Activated naive CD4-positive, alpha-beta T cell treated with anti-CD3 and anti-CD28 coated beads, Interleukin-2, amount 50 U/mL, for 16 hours (primary cell): ENCODE measurements at regions not wholly inside any gene's neighbourhood (a gene's known extent, or its start where the extent isn't known, plus 50 kb on each side); places are given as distances from the start of the nearest gene placed in this dataset.

Source experiments
- DNase-seq: peaks from one replicate; pipeline ENCODE4 v3.0.0-alpha.2; 2020

DNA sequence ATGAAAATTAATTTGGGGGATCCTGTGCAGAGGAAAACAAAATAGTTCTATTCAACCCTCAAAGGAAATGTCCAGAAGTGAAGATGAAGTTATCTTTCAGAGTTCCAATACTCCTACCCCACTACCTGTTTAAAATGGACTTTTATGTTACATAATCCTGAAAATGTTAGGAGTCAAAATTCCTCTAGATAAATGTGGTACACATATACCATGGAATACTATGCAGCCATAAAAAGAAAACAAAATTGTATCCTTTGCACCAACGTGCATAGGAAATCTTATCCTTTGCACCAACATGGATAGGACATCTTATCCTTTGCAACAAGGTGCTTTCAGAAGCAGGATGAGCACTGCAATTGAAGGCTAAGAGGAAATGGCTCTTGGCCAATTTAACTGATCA lies 245.2 kb downstream of the LTN1 start:
- no peak for DNase-seq

DNA sequence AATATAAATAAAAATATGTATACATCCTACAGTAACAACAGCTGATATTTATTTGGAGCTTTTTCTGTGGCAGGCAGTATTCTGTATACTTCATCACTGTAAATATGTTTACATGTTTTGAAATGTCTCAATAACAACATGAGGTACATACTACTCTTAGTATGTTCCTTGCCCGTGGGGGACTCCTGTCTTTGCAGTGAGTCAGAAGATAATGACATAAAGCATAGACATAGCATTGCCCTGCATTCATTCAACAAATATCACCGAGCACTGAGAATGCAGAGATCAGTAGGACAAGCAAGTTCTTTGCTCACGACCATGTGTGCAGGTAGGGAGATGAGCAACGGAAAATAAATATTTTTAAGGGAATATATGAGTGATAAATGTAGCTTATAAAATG lies 246.5 kb downstream of the LTN1 start:
- DNase-seq, result no peak

DNA sequence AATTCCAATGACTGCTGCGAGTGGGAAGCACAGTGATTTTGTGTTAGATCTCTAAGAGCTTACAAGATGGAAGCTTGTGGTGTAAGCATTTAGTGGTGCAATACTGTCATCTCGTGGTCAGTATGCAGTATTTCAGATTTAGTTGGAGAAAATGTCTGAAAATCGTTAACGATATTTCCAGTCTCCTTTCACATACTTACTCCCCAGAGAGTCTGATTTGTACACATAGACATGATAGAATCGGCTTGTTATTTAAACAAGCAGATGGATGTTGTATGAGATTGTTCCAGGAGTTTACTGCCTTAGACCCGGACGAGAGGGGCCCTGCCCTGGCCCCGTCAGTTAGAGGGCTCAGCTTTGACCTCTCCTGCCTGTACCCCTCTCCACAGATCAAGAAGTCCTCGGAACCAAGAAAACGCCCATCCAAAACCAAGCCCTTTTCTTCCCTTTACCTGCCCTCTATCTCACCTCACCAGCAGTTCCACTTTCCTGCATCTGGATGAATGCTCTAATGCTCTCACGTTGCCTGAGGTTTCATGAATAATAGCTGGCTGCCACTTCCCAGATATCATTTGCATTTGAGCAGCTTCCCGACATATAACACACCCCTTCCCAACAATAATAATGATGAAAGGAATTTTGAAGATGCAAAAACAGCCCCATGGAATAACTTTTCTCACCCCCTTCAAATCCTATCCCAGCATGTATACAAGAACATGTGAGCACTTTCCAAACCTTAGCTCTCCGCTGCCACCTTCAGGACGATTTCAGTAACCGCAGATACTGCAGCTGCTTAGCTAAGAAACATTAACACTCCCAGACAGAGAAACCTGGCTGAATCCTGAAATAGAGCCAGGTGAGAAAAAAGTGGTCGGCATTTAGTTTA lies 247.3 kb downstream of the LTN1 start:
- DNase-seq, result peak; percentile 72

DNA sequence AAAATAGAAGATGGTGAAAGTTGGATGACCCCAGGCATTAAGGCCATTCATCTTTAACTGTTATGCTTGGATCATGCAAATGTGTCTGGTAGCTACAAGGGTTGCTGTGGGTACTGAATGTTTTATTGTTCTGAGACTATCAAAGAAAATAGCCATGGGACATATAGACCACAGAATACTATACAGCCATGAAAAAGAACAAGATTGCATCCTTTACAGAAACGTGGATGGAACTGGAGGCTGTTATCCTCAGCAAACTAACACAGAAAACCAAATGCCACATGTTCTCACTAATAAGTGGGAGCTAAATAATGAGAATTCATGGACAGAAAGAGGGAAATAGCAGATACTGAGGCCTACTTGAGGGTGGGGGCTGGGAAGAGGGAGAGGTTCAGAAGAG lies 249.0 kb downstream of the LTN1 start:
- DNase-seq, result no peak

DNA sequence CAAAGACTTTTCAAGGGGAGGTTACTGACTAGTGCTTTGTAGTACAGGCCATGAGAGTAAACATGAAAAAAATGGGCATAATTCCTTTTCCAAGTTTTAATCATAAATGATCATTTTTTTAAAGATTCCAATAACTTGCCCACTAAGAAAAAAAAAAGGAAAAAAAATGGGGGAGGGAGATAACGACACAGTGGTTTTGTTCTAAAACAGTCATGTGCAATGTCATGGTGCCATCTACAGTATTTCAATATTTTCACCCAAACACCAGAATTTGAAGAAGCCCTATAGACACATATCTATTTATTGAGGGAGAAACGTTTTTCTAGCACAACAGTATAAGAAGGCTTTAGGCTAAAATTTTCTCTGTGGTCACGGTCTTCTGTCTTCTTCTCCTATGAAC lies 250.2 kb downstream of the LTN1 start:
- no peak for DNase-seq

DNA sequence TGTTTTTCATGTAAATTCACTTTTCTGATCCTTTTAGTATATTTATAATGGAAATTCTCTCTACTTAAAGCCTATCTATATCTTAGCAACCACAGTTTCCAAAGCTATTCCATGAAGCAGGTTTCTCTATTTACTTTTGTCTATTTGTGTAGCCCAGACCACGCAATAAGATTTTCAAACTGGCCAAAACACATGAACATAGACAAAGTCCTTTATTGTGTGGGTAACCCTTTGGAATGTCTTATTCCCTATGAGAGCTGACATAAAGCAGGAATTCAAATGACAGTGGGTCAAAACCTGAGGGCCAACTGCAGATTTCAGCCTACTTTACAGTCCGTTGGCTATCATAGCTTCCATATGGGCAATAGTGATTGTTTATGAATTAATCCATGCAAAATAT lies 252.6 kb downstream of the LTN1 start:
- no peak for DNase-seq

DNA sequence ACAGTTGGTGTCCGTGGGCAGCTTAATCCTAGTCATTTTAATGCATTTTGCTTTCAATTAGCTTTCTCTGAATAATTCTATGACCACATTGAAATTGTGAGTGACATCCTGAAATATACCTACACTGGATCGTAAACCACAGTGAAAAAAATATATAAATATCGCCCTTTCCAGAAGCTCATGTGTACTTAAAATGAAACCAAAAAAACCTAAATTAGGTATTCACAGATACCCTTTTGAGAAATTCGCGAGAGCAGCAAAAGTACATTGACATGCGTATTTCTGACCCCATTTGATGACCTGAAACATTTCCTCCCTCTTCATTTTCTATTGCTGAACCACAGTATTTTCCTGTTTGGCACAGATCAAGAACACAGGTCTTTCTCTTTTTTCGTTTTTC lies 253.8 kb downstream of the LTN1 start:
- DNase-seq, result no peak

DNA sequence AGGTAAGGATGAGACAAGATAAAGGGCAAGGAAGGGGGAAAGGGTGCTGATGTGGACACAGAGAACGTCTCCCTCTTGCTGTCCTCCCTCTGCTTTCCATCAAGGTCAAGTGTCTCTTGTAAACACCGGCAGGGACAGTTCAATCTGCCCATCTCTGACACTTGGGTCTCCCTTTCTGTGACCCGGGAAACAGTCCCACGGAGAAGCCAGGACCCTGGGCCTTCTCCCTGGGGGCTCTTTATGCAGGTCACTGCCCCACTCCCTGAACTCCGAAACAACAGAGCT lies 254.3 kb downstream of the LTN1 start:
- DNase-seq, result no peak

DNA sequence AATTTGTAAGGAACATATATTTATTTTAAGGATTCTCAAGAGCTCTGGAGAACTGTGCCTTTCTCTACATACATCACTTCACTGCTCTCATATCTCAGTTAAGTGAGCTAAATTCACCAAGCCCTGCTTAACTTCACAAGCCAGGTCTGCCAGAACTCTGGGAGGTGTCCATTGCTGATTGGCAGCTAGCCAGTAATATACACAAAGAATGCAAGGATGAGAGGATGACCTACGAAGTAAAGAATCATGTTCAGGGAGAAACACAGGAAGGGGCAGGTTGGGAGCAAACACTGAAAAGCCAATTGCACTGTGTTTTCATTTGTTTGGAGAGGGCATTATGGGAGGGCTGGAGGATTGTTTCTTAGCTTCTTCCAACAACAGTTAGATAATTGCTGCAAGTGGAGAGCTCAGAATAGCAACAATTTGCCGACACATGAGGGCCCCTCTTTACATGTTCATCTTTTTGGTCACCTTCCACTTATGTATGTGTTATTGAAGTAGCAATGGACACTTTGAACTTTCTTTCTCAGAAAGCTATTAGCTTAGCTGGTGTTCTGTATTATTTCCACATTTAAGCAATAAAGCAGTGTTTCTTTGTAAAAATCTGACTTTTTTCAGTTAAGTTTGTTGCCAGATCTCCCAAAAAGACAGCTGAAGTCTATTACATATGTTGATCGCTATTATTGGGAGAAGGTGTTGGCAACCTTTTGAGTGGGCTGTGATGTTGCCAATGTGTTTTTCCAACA lies 254.8 kb downstream of the LTN1 start:
- DNase-seq, result no peak

DNA sequence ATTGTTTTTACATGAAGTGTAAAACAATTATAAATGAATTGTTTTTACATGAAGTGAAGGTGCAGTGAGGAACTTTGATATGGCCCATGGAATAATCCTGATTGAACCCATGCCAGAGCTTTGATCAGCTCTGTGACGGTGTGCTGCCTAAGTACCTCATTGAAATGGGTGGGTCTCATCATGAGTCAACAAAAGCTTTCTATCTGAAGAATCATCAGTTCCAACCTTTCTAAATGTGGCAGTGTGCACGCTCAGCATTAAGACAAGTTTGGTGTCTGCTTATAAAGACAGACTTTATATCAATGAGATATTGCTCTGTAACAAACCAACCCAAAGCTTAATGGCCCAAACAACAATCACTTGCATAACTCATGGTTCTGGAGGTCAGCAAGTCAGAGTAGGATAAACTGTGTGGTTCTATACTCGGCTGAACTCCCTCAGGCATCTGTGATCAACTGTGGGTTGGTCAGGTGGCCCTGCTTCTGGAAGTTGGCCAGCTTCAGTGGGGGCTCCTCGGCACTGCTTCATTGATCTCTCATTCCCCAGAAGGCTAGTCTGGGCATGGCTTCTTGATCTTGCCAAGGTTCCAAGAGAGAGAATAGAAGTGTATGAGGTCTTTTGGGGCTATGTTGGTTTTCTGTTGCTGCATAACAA lies 258.0 kb downstream of the LTN1 start:
- DNase-seq, result no peak

DNA sequence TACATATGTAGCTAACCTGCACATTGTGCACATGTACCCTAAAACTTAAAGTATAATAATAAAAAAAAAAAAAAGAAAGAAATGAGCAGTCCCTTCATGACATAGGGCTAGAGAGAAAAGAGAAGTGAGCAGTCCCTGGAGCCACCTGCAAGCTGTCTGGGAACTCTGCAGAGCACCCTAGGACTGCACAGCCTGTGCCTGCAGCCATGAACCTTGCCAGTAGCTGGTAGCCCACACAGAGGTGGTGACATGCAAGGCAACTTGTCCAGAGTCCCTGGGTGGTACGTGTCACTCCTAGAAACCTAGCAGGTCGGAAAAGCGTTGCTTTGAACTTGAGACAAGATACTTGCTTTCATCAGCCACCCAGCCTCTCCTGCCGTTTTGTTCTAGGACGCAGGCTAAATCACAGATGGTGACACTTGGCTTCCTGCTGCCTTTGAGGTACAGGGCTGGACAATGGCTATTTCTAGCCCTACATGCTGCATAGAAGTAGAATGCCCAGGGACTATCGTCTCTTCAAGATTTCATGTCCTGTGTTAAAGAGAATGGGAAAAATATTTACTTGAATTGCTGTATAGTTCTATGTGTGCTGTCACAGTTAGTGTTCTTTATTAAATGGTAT lies 260.9 kb downstream of the LTN1 start:
- no peak for DNase-seq

DNA sequence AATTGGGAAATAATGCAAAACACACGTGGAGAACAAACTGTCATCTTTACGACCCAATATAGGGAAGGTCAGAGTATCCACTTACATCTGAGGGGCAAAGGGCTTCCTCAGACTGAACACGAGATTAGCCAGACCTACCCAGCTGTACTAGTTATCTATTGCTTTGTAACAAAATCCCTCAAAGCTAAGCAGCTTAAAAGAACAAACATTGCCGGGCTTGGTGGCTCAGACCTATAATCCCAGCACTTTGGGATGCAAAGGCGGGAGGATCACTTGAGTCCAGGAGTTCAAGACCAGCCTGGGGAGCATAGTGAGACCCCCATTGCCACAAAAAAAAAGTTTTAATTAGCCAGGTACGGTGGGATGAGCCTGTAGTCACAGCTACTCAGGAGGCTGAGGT lies 262.8 kb downstream of the LTN1 start:
- no peak for DNase-seq

DNA sequence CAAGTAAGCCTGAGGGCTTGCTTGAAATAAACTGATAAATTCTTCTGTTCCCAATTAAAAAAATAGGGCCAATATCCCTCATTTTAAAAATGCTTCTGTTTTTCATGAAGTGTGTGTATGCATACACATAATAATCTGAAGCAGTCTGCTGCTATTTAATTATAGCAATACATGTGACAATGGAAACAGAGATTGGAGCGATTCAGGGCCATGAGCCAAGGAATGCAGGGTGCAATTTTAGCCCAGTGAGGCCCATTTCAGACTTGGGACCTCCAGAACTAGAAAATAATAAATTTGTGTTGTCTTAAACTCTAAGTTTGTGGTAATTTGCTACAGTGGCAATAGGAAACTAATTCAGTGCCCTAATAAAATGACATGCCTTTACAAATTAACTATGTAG lies 264.9 kb downstream of the LTN1 start:
- DNase-seq, result no peak

DNA sequence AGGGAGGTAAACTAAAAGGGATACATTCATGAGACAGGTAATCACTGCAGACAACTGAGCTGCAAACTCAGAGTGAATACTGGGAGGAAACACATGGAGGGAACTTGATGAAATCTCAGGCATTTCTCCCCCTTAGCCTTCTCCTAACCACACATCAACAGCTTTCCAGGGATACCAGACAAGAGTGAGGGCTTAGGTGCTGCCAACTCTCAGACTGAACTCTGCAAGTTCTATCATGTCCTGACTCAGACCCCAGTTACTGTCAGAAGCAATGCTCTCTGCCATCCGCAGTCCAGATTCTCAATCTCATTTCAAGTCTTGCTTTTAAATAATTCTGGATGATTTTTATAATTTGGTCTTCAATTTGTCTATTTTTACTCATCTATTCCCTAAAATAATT lies 267.3 kb downstream of the LTN1 start:
- DNase-seq, result no peak

DNA sequence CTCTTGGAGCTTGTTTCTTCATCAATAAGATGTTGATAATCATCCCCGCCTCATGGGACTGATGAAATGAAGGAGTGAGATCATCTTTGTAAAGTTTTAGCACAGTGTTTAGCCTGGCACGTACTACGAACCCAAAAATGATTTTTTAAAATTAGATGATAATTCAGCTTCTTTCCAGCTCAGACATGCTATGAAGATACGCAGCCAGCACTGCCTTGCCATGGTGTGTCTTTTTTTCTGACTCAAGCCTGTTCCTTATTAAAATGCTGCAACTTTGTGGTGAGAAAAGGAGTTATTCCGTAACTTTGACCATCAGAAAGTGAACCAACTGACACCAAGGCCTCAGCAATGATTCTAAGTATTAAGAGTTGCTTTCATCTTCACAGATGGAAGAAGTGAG lies 269.0 kb downstream of the LTN1 start:
- no peak for DNase-seq

DNA sequence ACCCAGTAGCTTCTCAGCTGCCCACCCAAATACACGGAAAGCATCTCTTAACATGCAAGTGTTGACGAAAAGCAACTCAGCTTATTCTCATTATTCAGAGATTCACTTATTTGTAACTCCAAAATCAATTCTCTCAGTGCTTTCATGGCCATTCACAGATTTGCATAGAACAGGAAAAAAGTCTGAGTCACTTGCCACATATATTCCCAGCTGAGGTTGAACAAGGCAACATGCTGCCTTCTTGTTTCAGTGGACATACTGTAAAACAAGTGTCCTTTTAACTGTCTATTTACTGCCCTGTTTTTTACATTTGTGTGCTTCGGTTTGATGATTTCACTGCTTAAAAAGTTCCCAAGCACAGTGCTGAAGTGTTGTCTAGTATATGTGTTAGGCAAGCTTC lies 273.0 kb downstream of the LTN1 start:
- DNase-seq, result no peak

DNA sequence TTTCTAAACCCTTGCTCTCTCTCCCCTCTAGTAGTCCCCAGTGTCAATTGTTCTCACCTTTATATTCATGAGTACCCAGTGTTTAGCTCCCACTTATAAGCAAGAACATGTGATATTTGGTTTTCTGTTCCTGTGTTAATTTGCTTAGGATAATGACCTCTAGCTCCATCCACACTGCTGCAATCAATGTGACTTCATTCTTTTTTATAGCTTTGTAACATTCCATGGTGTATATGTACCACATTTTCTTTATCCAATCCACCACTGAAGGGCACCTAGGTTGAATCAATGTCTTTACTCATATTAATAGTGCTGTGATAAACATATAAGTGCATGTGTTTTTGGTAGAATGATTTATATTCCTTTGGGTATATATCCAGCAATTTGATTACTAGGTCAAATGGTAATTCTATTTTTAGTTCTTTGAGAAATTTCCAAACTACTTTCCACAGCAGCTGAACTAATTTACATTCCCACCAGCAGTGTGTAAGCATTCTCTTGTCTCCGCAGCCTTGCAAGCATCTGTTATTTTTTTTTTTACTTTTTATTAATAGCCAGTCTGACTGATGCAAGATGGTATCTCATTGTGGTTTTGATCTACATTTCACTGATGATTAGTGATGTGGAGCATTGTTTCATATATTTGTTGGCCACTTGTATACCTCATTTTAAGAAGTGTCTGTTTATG lies 277.8 kb downstream of the LTN1 start:
- no peak for DNase-seq

DNA sequence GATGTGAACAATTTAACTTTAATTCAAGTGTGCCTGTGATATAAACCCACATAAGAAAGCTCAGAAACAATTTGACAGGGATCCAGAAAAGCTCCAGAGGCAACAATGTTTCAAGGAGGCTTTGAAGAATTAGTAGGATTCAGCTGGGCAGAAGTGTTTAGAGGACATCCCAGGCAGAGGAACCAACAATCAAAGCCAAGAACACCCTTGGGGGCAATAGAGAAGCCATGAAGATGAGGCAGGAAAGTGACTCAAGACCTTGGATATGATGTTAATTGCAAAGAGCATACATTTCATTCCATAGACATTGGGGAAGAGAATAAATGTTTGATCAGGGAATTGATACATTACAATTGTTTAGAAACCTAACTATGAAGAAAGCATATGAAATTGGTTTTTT lies 280.3 kb downstream of the LTN1 start:
- no peak for DNase-seq

DNA sequence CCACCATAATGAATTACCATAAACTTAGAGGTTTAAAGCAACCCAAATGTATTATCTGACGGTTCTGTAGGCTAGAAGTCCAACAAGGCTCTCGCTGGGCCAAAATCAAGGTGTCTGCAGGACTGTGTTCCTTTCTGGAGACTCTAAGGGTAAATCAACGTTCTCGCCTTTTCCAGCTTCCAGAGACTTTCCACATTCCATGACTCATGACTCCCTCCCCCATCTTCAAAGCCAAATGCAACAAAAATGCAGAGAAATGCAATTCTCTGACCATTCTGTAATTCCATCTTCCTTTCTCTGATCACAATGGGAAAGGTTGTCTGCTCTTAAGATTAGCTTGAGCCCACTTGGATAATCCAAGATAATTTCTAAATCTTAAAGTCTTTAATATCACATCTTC lies 287.1 kb downstream of the LTN1 start:
- no peak for DNase-seq

DNA sequence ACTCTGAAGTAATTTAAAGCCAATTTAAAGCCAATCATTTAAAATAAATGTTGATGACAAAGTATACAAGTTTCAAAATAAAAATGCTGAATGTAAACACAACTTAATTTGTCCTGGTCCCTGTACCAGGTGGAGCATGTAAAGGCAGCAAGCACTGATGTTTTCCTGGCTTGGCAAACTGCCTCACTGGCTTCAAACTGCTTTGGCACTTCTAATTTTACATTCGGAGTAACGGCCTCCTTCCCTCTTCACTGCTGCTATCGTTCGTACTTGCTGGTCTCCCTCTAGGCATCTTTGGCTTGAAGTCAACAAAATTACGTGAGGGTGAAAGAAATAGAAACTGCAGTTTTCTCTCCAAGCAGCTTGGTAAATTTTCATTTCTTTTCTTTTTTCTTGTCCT lies 287.9 kb downstream of the LTN1 start:
- DNase-seq, result no peak

DNA sequence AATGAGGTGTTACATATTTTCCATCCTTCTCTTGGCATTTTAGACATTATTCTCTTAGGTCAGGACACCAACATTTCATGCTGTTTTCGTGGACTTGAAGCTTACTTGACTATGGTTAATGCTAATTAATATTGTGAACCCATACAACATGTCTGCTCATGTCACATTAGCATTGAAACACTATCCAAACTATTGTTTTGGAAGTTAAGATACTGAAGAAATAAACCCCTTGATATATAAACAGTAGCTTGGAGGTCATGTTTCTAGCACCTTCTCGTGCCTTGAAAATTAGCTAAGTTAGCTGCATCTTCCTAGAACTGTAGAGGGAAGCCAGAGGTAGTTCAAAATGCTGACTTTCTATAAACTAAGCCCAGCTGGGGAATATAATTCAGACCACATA lies 288.8 kb downstream of the LTN1 start:
- no peak for DNase-seq

DNA sequence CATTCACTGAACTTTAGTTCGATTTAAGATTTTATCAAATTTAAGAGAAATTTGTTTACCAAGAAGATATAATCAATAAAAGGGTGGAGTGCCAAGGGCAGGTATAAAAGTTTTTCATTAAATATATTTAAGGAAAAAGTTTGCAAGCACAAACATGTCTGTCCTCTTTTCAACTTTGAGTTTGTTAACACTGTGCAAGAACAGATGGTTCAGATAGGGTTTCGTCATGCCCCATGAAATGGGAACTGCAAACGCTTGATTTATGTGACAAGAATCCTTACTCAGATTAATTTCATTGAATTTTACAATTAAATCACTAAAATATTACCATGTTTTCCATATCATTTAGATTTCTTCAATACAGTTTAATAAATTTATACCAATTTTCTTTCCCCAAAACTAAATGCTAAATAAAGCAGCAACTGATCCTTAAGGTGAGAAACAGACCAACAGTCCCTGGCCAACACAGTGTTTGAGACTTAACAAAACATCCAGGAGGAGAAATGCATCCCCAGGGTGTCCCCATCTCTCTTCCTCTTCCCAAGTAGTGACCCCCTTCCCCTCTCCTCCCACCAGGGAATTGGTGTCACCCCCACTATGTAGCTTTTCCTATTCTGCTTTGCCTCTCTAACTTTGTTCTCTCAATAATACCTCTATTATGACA lies 292.9 kb downstream of the LTN1 start:
- no peak for DNase-seq

DNA sequence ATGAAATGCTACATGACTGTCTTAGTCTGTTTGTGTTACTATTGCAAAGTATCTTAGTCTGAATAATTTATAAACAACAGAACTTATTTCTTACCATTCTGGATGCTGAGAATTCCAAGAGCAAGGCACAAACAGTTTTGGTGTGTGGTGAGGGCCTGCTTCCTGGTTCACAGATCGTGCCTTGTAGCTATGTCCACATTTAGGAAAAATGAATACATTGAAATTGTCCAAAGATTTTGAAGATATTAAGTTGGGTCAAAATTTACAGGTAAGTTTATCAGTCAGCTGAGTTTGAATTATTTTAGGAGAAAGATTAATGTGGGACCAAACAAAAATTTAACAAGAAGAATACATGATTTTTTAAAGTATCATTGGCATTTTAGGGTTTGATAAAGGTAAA lies 293.5 kb downstream of the LTN1 start:
- DNase-seq, result no peak
